Mucosa of descending colon (tissue), 3 donors: ENCODE measurements at regions not wholly inside any gene's neighbourhood (a gene's known extent, or its start where the extent isn't known, plus 50 kb on each side); places are given as distances from the start of the nearest gene placed in this dataset.

ENCODE experiments used
- ATAC-seq: fragments of 200-7000 bp; cut with Tn5 transposase; one replicate; pipeline ENCODE4 v1.9.1; 2020; ENCODE audit warnings: mild to moderate bottlenecking, moderate library complexity
- DNase-seq, 3 donors: peaks; one replicate each; pipeline ENCODE4 v3.0.0-alpha.2; 2020
- H3K36me3 ChIP-seq: fragments of 200-600 bp; one replicate; pipeline ENCODE4 v1.8.0; 2021; ENCODE audit warnings: low read depth, mild to moderate bottlenecking
- H3K4me1 ChIP-seq: fragments of 200-600 bp; one replicate; pipeline ENCODE4 v1.8.0; 2021; ENCODE audit warnings: low read depth, mild to moderate bottlenecking
- H3K4me3 ChIP-seq: fragments of 200-600 bp; one replicate; pipeline ENCODE4 v1.8.0; 2021; ENCODE audit warnings: mild to moderate bottlenecking
- H3K9me3 ChIP-seq: fragments of 200-600 bp; one replicate; pipeline ENCODE4 v1.8.0; 2021; ENCODE audit warnings: mild to moderate bottlenecking
- intact Hi-C, 2 donors: fragments of 100-400 bp; cut with DNase I in 1 of 2; cut with micrococcal nuclease in 1 of 2; formaldehyde crosslinking; loops; one replicate each; pipeline versions ENCODE4 v1.11.0 to v1.11.1; 2022; cut with DNase I, micrococcal nuclease
- TF ChIP-seq, protein P1 (sequence below): fragments of 200-600 bp; IDR thresholded peaks from one replicate; pipeline ENCODE4 v1.8.0; 2022; ENCODE audit warnings: antibody characterized with exemption, mild to moderate bottlenecking
- donor health status: DM: no; HTN: no; CAD: no; lungs with moderate emphysema.
- donor health status: DM: no; HTN: no; CAD: no.
- donor health status: DM: no; HTN: yes; CAD: no.

DNA sequence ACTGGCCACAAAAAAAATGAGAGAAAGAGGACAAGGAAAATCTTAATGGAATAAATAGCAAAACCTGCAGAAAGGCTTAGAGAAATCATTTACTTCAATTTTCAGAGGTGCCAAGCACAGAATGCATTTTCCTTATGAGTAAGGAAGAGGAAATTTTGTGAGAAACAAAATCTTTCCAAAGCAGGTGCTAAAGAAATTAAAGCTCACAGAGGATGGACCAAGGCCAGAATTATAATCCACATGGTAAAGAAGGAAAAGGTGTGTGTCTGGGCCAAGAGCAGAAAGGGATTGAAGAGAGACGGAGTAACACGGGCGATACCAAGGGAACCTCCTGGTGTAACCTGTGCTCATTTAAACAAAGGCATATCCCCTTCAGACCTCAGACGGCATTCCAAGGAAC, 340.0 kb upstream of the NFIA start:
- intact Hi-C loops = no loop called here
- Histone ChIP-seq H3K36me3 (no peaks in the 10 kb centered on the region), H3K4me1 (no peaks in the 10 kb centered on the region), H3K9me3 (no peaks in the 10 kb centered on the region), H3K4me3 (no peak overlapping the region)
- TF ChIP-seq, protein P1, sequence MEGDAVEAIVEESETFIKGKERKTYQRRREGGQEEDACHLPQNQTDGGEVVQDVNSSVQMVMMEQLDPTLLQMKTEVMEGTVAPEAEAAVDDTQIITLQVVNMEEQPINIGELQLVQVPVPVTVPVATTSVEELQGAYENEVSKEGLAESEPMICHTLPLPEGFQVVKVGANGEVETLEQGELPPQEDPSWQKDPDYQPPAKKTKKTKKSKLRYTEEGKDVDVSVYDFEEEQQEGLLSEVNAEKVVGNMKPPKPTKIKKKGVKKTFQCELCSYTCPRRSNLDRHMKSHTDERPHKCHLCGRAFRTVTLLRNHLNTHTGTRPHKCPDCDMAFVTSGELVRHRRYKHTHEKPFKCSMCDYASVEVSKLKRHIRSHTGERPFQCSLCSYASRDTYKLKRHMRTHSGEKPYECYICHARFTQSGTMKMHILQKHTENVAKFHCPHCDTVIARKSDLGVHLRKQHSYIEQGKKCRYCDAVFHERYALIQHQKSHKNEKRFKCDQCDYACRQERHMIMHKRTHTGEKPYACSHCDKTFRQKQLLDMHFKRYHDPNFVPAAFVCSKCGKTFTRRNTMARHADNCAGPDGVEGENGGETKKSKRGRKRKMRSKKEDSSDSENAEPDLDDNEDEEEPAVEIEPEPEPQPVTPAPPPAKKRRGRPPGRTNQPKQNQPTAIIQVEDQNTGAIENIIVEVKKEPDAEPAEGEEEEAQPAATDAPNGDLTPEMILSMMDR = no peak
- DNase-seq (no peak), ATAC-seq (no peak)

DNA sequence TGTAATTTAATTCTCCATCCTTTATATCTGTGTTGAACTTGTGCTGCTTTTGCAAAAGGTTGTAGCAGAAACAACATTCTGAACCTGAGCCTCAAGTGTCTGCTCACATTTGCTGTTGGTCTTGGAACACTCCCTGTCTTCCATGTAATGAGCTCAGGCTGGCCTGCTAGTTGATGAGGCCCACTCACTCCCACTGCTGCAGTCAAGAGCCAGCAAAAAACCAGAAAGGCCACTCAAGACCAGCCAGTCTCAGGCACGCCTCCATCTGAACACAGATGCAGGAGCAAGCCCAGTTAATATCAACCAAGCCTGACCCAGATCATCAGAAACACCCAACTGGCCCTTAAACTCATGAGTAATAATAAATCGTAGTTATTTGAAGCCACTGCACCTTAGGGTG, 342.2 kb upstream of the NFIA start:
- TF ChIP-seq, protein P1 = no peak
- no peak overlapping the region for H3K4me3 ChIP-seq
- no peaks in the 10 kb centered on the region for H3K4me1 ChIP-seq
- no peaks in the 10 kb centered on the region for H3K36me3 ChIP-seq
- ATAC-seq (no peak), DNase-seq (no peak)
- intact Hi-C loops = no loop called here
- H3K9me3 ChIP-seq = no peaks in the 10 kb centered on the region

DNA sequence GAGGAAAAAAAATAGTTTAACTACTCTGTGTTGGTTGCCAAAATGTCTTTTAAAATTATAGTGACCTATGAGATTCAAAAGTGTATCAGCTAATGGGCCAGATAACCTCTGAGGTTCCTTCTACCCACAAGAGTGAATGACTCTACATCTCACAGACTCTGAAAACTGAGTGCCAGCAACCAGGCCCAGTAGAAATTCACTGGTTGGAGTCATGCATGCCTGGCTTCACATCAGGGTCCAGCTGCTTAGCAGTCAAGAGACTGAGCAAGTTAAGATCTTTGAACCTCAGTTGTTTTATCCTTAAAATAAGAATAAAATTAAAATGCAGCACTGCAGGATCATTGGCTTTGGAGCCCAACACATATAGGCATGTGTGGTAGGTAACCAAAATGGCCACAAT, 342.6 kb upstream of the NFIA start:
- Histone ChIP-seq H3K9me3 (no peaks in the 10 kb centered on the region), H3K4me1 (no peaks in the 10 kb centered on the region), H3K4me3 (no peak overlapping the region), H3K36me3 (no peaks in the 10 kb centered on the region)
- ATAC-seq (no peak), DNase-seq (no peak)
- intact Hi-C loops = no loop called here
- TF ChIP-seq, protein P1 = no peak

DNA sequence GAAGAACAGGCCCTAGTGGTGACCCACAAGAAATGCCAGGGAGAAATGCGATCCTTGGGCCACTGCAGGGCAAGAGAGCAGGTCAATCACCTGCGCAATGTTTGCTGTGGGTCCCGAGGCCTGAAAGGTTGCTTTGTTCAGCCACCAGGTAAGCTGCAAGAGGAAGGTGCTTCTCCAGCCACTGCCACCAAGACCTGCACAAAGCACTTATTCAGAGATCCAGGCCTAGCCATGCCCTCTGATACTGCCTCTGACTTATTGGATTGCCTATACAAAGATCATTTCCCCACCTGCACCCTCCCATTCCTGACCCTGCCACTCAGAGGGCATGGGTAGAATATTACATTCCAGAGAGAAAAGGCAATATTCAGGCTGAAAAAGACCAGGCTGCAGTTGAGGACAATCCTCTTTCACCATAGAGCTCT, 349.4 kb upstream of the NFIA start:
- no peak for DNase-seq
- intact Hi-C loops = no loop called here
- Histone ChIP-seq H3K9me3 (no peaks in the 10 kb centered on the region), H3K4me1 (no peaks in the 10 kb centered on the region), H3K36me3 (no peaks in the 10 kb centered on the region), H3K4me3 (no peak overlapping the region)
- no peak for ATAC-seq
- TF ChIP-seq, protein P1 = no peak

DNA sequence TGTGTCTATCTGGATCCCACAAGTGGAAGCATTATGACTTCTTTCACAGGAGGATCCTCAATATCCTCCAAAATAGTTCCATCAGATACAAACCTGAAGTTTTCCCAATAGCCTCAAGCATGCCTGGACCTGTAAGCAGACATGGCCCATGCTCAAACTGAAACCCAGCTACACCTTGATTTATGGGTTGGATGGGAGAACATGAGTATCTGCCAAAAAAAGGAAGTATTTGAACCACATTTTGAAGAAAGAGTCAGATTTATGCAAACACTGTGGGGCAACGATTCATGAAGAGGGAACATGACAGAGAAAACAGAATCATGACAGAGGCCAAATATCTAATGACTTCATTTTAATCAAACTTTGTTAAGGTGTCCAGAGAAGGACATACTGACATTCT, 351.0 kb upstream of the NFIA start:
- intact Hi-C loops = no loop called here
- TF ChIP-seq, protein P1 = no peak
- Histone ChIP-seq H3K36me3 (no peaks in the 10 kb centered on the region), H3K4me1 (no peaks in the 10 kb centered on the region), H3K9me3 (no peaks in the 10 kb centered on the region), H3K4me3 (no peak overlapping the region)
- ATAC-seq (no peak), DNase-seq (no peak)

DNA sequence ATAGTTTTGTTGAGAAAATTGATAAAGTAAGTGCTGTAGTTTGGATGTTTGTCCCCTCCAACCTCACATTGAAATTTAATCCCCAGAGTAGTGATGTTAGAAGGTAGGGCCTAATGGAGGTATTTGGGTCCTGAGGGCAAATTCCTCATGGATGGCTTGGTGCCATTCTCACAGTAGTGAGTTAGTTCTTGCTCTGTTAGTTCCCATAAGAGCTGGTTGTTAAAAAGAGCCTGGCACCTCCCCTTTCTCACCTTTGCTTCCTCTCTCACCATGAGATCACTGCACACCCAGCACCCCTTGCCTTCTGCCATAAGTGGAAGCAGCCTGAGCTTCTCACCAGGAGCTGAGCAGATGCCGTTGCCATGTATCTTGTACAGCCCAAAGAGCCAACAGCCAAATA, 354.8 kb upstream of the NFIA start:
- ATAC-seq (no peak), DNase-seq (no peak)
- no peak overlapping the region for H3K4me3 ChIP-seq
- intact Hi-C loops = no loop called here
- H3K9me3 ChIP-seq = no peaks in the 10 kb centered on the region
- H3K4me1 ChIP-seq = no peaks in the 10 kb centered on the region
- TF ChIP-seq, protein P1 = no peak
- H3K36me3 ChIP-seq = no peaks in the 10 kb centered on the region
